Osteocyte (in vitro differentiated cells): ENCODE measurements at regions not wholly inside any gene's neighbourhood (a gene's known extent, or its start where the extent isn't known, plus 50 kb on each side); places are given as distances from the start of the nearest gene placed in this dataset.
A peak's percentile ranks its signal among the peaks of the same experiment; 100 is the strongest.

Source experiments
- DNase-seq: peaks from one replicate; pipeline ENCODE4 v3.0.0; 2021; ENCODE audit warnings: mixed read lengths; ENCODE audit not compliant: unreplicated experiment; ENCODE audit errors: extremely low spot score
- H3K27ac Mint-ChIP-seq: one replicate; pipeline ENCODE4 v1.8.0; 2021; ENCODE audit warnings: mild to moderate bottlenecking, mixed read lengths; ENCODE audit not compliant: unreplicated experiment
- H3K27me3 Mint-ChIP-seq: one replicate; pipeline ENCODE4 v1.8.0; 2021; ENCODE audit warnings: mixed read lengths; ENCODE audit not compliant: unreplicated experiment
- H3K36me3 Mint-ChIP-seq: one replicate; pipeline ENCODE4 v1.8.0; 2021; ENCODE audit warnings: mixed read lengths; ENCODE audit not compliant: unreplicated experiment
- H3K4me1 Mint-ChIP-seq: one replicate; pipeline ENCODE4 v1.8.0; 2021; ENCODE audit warnings: mixed read lengths; ENCODE audit not compliant: unreplicated experiment
- H3K4me3 Mint-ChIP-seq: one replicate; pipeline ENCODE4 v1.8.0; 2021; ENCODE audit warnings: mild to moderate bottlenecking, moderate library complexity, mixed read lengths; ENCODE audit not compliant: unreplicated experiment
- H3K9me3 Mint-ChIP-seq: one replicate; pipeline ENCODE4 v1.8.0; 2021; ENCODE audit warnings: mixed read lengths; ENCODE audit not compliant: unreplicated experiment
- TF ChIP-seq, protein P1 (sequence below): fragments of 200-600 bp; sonication (generic); IDR thresholded peaks from 2 replicates; pipeline ENCODE4 v1.5.0; 2021; ENCODE audit warnings: antibody characterized with exemption, mild to moderate bottlenecking, moderate library complexity

DNA sequence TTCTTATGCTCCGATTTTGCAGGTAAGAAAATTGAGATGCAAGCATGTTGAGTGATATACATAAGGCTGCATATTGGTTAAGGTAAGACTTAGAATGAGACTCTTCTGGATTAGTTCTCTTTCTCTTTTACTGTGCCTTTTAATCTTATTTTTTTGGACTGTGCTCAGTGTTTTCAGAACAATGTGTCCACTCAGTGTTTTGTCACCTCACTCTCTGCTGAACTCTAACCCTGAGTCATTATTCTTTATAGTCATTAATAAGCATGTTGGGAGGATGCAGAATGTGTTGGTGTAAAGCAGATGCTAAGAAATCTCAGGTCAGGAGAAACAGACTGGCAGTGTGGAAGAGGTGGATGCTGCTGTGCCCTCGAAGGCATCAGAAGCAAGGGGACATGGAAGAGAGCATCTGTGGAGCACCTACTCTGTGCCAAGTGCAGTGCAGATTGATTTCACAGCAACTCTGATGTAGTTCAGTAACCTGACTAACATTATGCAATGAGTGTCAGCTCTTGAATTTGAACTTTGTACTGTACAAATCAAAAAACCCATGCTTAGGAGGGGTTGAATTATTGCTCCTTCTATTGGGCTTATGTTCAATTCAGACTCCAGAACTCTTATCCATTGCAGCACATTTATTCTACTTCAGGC, 80.7 kb upstream of the LARGE1 start:
- no peaks in the 10 kb centered on the region for H3K36me3 Mint-ChIP-seq
- H3K9me3 Mint-ChIP-seq = peaks cover 49% of the 10 kb centered on the region
- H3K4me3 Mint-ChIP-seq = no peak overlapping the region
- no peak overlapping the region for H3K27ac Mint-ChIP-seq
- H3K27me3 Mint-ChIP-seq = no peaks in the 10 kb centered on the region
- TF ChIP-seq, protein P1, sequence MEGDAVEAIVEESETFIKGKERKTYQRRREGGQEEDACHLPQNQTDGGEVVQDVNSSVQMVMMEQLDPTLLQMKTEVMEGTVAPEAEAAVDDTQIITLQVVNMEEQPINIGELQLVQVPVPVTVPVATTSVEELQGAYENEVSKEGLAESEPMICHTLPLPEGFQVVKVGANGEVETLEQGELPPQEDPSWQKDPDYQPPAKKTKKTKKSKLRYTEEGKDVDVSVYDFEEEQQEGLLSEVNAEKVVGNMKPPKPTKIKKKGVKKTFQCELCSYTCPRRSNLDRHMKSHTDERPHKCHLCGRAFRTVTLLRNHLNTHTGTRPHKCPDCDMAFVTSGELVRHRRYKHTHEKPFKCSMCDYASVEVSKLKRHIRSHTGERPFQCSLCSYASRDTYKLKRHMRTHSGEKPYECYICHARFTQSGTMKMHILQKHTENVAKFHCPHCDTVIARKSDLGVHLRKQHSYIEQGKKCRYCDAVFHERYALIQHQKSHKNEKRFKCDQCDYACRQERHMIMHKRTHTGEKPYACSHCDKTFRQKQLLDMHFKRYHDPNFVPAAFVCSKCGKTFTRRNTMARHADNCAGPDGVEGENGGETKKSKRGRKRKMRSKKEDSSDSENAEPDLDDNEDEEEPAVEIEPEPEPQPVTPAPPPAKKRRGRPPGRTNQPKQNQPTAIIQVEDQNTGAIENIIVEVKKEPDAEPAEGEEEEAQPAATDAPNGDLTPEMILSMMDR = no peak
- DNase-seq = peak; percentile 10
- no peaks in the 10 kb centered on the region for H3K4me1 Mint-ChIP-seq

DNA sequence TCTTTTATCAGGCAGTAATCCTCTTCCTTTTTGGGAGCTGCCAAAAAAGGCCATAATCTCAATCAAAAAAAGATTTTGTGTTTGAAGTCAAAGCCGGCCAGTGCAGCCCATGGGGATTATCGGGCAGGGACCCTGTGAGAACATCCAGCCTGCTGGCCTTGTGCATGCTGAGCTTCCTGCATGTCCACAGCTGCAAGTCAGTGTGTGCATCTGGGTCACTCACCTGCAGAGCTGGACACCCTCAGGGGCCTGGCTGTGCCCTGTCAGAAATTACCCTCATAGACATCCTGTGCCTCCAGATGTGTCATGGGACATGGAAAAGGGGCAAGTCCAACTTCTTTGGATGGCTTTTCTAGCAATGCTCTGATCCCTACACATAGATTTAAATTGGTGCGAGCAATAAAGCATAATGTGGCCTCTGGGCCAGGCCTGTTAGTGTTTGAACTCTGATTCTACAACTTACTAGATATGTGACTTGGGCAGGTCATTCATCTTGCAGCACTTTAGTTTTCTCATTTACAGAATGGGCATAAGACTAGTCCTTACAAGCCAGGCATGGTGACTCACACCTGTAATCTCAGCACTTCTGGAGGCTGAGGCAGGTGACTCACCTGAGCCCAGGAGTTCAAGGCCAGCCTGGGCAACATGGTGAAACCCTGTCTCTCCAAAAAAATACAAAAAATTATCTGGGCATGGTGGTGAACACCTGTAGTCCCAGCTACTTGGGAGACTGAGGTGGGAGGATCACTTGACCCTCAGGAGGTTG, 81.6 kb upstream of the LARGE1 start:
- peak; percentile 34 for DNase-seq
- no peak overlapping the region for H3K27ac Mint-ChIP-seq
- H3K9me3 Mint-ChIP-seq = peaks cover 49% of the 10 kb centered on the region
- no peaks in the 10 kb centered on the region for H3K27me3 Mint-ChIP-seq
- H3K4me3 Mint-ChIP-seq = no peak overlapping the region
- TF ChIP-seq, protein P1 = no peak
- H3K4me1 Mint-ChIP-seq = no peaks in the 10 kb centered on the region
- no peaks in the 10 kb centered on the region for H3K36me3 Mint-ChIP-seq

DNA sequence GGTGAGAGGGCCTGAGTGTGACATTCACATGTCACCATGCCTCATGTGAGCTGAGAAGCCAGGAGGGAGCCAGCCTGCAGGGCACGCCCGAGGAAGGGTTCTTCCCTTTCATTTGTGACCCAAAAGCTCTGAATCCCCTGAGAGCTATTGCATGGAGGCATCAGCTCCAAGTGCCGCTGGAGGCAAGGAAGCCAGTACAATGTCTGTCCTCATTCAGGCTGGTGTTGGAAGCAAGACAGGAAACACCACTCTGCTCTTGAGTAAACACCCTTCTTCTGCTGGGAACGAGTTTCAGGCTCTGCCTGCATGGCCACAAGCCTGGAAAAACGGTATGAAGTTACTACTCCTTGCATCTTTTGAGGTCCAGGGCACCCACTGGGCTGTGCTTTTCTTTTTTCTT, 83.8 kb upstream of the LARGE1 start:
- TF ChIP-seq, protein P1 = no peak
- no peaks in the 10 kb centered on the region for H3K27me3 Mint-ChIP-seq
- H3K4me3 Mint-ChIP-seq = no peak overlapping the region
- no peaks in the 10 kb centered on the region for H3K4me1 Mint-ChIP-seq
- H3K9me3 Mint-ChIP-seq = peaks cover 40% of the 10 kb centered on the region
- peak; percentile 70 for DNase-seq
- no peaks in the 10 kb centered on the region for H3K36me3 Mint-ChIP-seq
- no peak overlapping the region for H3K27ac Mint-ChIP-seq

DNA sequence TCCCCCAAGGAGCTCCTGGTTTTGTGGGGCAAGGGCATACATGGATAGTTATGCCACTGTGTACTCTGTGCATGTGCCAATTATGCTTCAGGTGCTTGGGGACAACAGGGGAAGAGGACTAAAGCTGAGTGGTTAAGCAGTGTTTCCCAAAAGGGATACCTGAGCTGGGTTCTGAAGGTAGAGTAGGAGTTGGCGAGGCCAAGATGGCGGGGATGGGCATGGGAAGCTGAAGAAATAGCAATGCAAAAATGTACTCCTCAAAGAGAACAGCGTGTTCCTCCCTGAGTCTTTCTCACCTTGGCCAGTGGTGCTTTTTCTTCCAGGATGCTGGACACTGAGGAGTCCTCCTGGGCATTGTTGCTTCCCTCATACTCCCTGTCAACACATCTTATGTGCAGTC, 90.0 kb upstream of the LARGE1 start:
- Mint-ChIP-seq H3K27me3 (no peaks in the 10 kb centered on the region), H3K9me3 (peaks cover 37% of the 10 kb centered on the region), H3K4me1 (no peaks in the 10 kb centered on the region)

DNA sequence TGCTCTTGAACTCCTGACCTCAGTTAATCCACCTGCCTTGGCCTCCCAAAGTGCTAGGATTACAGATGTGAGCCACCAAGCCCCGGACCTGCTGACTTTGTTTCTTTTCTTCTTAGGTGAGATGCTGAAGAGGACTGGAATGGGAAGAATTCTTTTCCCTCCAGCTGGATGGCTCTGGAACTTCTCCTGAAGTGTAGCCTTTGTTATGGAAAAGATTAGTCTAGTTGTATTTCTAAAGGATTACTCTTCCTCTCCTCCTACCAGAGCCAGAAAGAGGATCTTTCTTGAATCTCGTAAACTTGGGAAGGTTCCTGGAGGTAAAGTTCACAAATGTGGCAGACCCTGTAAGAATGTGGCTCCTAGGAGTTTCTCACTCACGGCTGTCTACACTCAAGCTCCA, 95.4 kb upstream of the LARGE1 start:
- TF ChIP-seq, protein P1 = no peak
- DNase-seq = no peak
- Mint-ChIP-seq H3K36me3 (no peaks in the 10 kb centered on the region), H3K4me3 (no peak overlapping the region), H3K9me3 (peaks cover 49% of the 10 kb centered on the region), H3K27me3 (no peaks in the 10 kb centered on the region), H3K27ac (no peak overlapping the region), H3K4me1 (no peaks in the 10 kb centered on the region)

More for the DNA sequence above, 90.0 kb upstream of the LARGE1 start:
- no peaks in the 10 kb centered on the region for H3K36me3 Mint-ChIP-seq
- no peak overlapping the region for H3K4me3 Mint-ChIP-seq
- TF ChIP-seq, protein P1 = no peak
- H3K27ac Mint-ChIP-seq = no peak overlapping the region
- no peak for DNase-seq
